Testis (tissue), 2 donors: ENCODE measurements at regions not wholly inside any gene's neighbourhood (a gene's known extent, or its start where the extent isn't known, plus 50 kb on each side); places are given as distances from the start of the nearest gene placed in this dataset.

Source experiments
- DNase-seq: peaks from one replicate; pipeline ENCODE4 v3.0.0-alpha.2; 2019
- H3K27ac ChIP-seq, 2 donors: fragments of 200-600 bp; sonication (generic); one replicate each; pipeline ENCODE4 v1.5.1; 2019
- H3K27me3 ChIP-seq: fragments of 200-600 bp; sonication (generic); one replicate; pipeline ENCODE4 v1.5.1; 2019
- H3K36me3 ChIP-seq: fragments of 200-600 bp; sonication (generic); one replicate; pipeline ENCODE4 v1.5.1; 2017; ENCODE audit warnings: low read depth; ENCODE audit errors: missing control alignments
- H3K4me1 ChIP-seq: fragments of 200-600 bp; sonication (generic); one replicate; pipeline ENCODE4 v1.5.1; 2019
- H3K4me3 ChIP-seq, 2 donors: fragments of 200-600 bp; sonication (generic); one replicate each; pipeline ENCODE4 v1.5.1; 2017 to 2019
- H3K9me3 ChIP-seq: fragments of 200-600 bp; sonication (generic); one replicate; pipeline ENCODE4 v1.5.1; 2017
- POLR2A ChIP-seq: fragments of 450-650 bp; IDR thresholded peaks from one replicate; pipeline ENCODE4 v1.6.1; 2017; ENCODE audit warnings: antibody characterized with exemption, mild to moderate bottlenecking, moderate library complexity
- WGBS, 2 donors: methylation state at CpG; one replicate each; pipeline ENCODE4 v1.1.5; 2018; 5-methylcytosine and 5-hydroxymethylcytosine counted together
- intact Hi-C: fragments of 100-400 bp; cut with DNase I; formaldehyde crosslinking; loops from one replicate; pipeline ENCODE4 v1.15.1; 2023; ENCODE audit warnings: low total_unique reads
- TF ChIP-seq, protein P1 (sequence below), 3 experiments: fragments of 450-650 bp in 2 of 3; fragments of 200-600 bp in 1 of 3; sonication (generic) in 1 of 3; IDR thresholded peaks; one replicate each; pipeline ENCODE4 v1.5.1; 2016 to 2019; ENCODE audit warnings: antibody characterized with exemption in 3 of 3, mild to moderate bottlenecking in 2 of 3, moderate library complexity in 1 of 3

GRCh38 chr18:10124557-10124956, 210.7 kb downstream of the VAPA start:
- H3K27me3 ChIP-seq: no peaks in the 10 kb centered on the region
- no peaks in the 10 kb centered on the region for H3K9me3 ChIP-seq
- H3K4me1 ChIP-seq: peaks cover 5% of the 10 kb centered on the region
- TF ChIP-seq, protein P1, sequence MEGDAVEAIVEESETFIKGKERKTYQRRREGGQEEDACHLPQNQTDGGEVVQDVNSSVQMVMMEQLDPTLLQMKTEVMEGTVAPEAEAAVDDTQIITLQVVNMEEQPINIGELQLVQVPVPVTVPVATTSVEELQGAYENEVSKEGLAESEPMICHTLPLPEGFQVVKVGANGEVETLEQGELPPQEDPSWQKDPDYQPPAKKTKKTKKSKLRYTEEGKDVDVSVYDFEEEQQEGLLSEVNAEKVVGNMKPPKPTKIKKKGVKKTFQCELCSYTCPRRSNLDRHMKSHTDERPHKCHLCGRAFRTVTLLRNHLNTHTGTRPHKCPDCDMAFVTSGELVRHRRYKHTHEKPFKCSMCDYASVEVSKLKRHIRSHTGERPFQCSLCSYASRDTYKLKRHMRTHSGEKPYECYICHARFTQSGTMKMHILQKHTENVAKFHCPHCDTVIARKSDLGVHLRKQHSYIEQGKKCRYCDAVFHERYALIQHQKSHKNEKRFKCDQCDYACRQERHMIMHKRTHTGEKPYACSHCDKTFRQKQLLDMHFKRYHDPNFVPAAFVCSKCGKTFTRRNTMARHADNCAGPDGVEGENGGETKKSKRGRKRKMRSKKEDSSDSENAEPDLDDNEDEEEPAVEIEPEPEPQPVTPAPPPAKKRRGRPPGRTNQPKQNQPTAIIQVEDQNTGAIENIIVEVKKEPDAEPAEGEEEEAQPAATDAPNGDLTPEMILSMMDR (IDR thresholded peaks at IDR 0.05): no peak
- TF ChIP-seq POLR2A: no peak
- no peaks in the 10 kb centered on the region for H3K36me3 ChIP-seq
- intact Hi-C loops: no loop called here
- no peak overlapping the region for H3K4me3 ChIP-seq
- no peak for DNase-seq
- 96 to 100% methylated on average over 2 to 4 of the region's 4 CpGs for WGBS, 2 donors
- no peak overlapping the region for H3K27ac ChIP-seq

GRCh38 chr18:10124967-10125366, 211.2 kb downstream of the VAPA start:
- intact Hi-C loops: no loop called here
- no peaks in the 10 kb centered on the region for H3K27me3 ChIP-seq
- H3K27ac ChIP-seq: no peak overlapping the region
- 71 to 83% methylated on average over 3 of the region's 3 CpGs for WGBS, 2 donors
- H3K4me1 ChIP-seq: peaks cover 5% of the 10 kb centered on the region
- H3K9me3 ChIP-seq: no peaks in the 10 kb centered on the region
- no peak for DNase-seq
- no peak overlapping the region for H3K4me3 ChIP-seq
- TF ChIP-seq, protein P1 (IDR thresholded peaks at IDR 0.05): no peak
- no peak for TF ChIP-seq POLR2A
- H3K36me3 ChIP-seq: no peaks in the 10 kb centered on the region

DNA sequence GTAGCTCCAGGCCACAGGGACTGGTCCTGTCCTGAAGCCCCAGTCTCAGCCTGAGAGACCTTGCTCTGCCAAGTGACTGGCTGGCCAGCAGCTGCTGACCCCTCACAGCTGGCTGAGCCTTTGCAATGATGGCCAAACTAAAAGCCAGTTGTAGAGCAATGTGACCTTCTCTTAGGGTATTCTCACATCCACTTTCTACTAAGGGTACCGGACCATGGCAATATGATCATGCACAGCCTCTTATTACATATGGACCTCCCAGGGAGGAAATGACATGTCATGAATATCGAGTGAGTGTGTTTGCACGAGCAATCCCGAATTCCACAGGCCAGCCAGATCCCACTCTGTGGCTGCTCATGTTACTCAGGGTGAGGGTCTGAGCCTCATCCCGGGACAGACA, 213.9 kb downstream of the VAPA start:
- Histone ChIP-seq H3K4me1 (peaks cover 9% of the 10 kb centered on the region), H3K9me3 (no peaks in the 10 kb centered on the region), H3K27me3 (no peaks in the 10 kb centered on the region), H3K4me3 (no peak overlapping the region), H3K27ac (no peak overlapping the region), H3K36me3 (no peaks in the 10 kb centered on the region)
- TF ChIP-seq, protein P1 (IDR thresholded peaks at IDR 0.05): no peak
- TF ChIP-seq POLR2A: no peak
- intact Hi-C loops: no loop called here
- DNase-seq: no peak
- 58 to 59% methylated on average over 5 of the region's 5 CpGs for WGBS, 2 donors

- intact Hi-C loops: no loop called here
- WGBS, 2 donors: 87 to 91% methylated on average over 8 of the region's 8 CpGs
- DNase-seq: no peak
Observed at GRCh38 chr18:10128921-10129501, 215.2 kb downstream of the VAPA start.

More at GRCh38 chr18:10128921-10129501, 215.2 kb downstream of the VAPA start:
- H3K27me3 ChIP-seq: no peaks in the 10 kb centered on the region
- H3K27ac ChIP-seq: no peak overlapping the region
- H3K4me3 ChIP-seq: no peak overlapping the region
- no peak for TF ChIP-seq POLR2A
- TF ChIP-seq, protein P1 (IDR thresholded peaks at IDR 0.05): no peak
- H3K36me3 ChIP-seq: no peaks in the 10 kb centered on the region
- no peaks in the 10 kb centered on the region for H3K9me3 ChIP-seq
- peaks cover 9% of the 10 kb centered on the region for H3K4me1 ChIP-seq
